ENCODE measurements at regions not wholly inside any gene's neighbourhood (a gene's known extent, or its start where the extent isn't known, plus 50 kb on each side); places are given as distances from the start of the nearest gene placed in this dataset.

DNA sequence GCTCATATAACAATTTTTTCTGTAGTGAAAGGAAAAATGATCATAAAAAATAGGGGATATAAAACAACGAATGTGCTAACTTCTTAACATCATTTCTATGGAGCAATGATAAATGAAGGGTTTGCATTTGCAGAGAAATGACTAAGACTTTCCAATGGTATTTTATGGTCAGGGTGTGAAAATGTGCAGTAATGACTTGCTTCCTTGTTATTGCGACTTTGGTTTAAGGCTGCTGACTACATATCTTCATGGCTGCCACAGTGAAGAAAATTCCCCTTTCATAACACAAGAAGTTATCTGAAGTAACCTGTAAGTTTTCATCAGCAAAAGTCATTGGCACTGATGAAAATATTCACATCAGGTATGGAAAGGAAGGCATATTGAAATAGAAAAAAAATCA lies 166.1 kb upstream of the NRG3 start:
- H3K4me2 ChIP-seq (ENCODE audit: low read length) = no peak overlapping the region
- H3K4me1 ChIP-seq = no peaks in the 10 kb centered on the region
- H3K9me3 ChIP-seq (ENCODE audit: control insufficient read depth, low read length) = no peaks in the 10 kb centered on the region
- no peak overlapping the region for H3K4me3 ChIP-seq (ENCODE audit: low read depth, low read length)
- H2AFZ ChIP-seq = no peak overlapping the region
- H3K36me3 ChIP-seq (ENCODE audit: control insufficient read depth, insufficient read depth, low read length) = no peaks in the 10 kb centered on the region
- TF ChIP-seq, protein P1, sequence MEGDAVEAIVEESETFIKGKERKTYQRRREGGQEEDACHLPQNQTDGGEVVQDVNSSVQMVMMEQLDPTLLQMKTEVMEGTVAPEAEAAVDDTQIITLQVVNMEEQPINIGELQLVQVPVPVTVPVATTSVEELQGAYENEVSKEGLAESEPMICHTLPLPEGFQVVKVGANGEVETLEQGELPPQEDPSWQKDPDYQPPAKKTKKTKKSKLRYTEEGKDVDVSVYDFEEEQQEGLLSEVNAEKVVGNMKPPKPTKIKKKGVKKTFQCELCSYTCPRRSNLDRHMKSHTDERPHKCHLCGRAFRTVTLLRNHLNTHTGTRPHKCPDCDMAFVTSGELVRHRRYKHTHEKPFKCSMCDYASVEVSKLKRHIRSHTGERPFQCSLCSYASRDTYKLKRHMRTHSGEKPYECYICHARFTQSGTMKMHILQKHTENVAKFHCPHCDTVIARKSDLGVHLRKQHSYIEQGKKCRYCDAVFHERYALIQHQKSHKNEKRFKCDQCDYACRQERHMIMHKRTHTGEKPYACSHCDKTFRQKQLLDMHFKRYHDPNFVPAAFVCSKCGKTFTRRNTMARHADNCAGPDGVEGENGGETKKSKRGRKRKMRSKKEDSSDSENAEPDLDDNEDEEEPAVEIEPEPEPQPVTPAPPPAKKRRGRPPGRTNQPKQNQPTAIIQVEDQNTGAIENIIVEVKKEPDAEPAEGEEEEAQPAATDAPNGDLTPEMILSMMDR (IDR thresholded peaks at IDR 0.05) = no peak
- no peaks in the 10 kb centered on the region for H3K27me3 ChIP-seq (ENCODE audit: control insufficient read depth, insufficient read depth, low read length)
- H3K27ac ChIP-seq = no peak overlapping the region
- H3K79me2 ChIP-seq = no peaks in the 10 kb centered on the region
- no peak overlapping the region for H3K9ac ChIP-seq

DNA sequence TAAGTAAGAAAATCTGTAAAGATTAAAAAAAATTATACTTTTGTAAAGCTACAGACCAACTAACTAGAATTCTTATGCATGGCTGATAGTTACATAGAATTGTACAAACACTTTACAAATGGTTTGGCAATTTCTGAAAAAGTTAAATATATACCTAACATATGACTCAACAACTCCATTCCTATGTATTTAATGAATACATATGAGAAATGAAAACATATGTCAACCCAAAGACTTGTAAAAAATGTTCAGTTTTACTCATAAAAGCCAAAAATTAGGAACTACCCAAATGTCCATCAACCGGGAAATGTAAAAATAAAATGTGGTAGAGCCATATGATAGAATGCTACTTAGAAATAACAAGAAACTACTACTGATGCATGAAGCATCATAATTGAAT lies 152.6 kb upstream of the NRG3 start:
- Histone ChIP-seq H3K9me3 (ENCODE audit: control insufficient read depth, low read length) (no peaks in the 10 kb centered on the region), H3K4me1 (no peaks in the 10 kb centered on the region), H3K9ac (no peak overlapping the region), H3K4me3 (ENCODE audit: low read depth, low read length) (no peak overlapping the region), H3K27me3 (ENCODE audit: control insufficient read depth, insufficient read depth, low read length) (no peaks in the 10 kb centered on the region), H3K27ac (no peak overlapping the region), H2AFZ (no peak overlapping the region), H3K4me2 (ENCODE audit: low read length) (no peak overlapping the region), H3K79me2 (no peaks in the 10 kb centered on the region), H3K36me3 (ENCODE audit: control insufficient read depth, insufficient read depth, low read length) (no peaks in the 10 kb centered on the region)
- TF ChIP-seq, protein P1 (IDR thresholded peaks at IDR 0.05) = no peak

- H3K4me1 ChIP-seq = no peaks in the 10 kb centered on the region
- H3K36me3 ChIP-seq (ENCODE audit: control insufficient read depth, insufficient read depth, low read length) = no peaks in the 10 kb centered on the region
- TF ChIP-seq, protein P1 (IDR thresholded peaks at IDR 0.05) = no peak
- H3K9me3 ChIP-seq (ENCODE audit: control insufficient read depth, low read length) = no peaks in the 10 kb centered on the region
- no peak overlapping the region for H3K27ac ChIP-seq
- no peak overlapping the region for H3K9ac ChIP-seq
- H3K27me3 ChIP-seq (ENCODE audit: control insufficient read depth, insufficient read depth, low read length) = no peaks in the 10 kb centered on the region
- no peak overlapping the region for H2AFZ ChIP-seq
- H3K4me2 ChIP-seq (ENCODE audit: low read length) = no peak overlapping the region
- no peaks in the 10 kb centered on the region for H3K79me2 ChIP-seq
- no peak overlapping the region for H3K4me3 ChIP-seq (ENCODE audit: low read depth, low read length)
These were observed 150.6 kb upstream of the NRG3 start for GRCh38 chr10:81724431-81724830.

DNA sequence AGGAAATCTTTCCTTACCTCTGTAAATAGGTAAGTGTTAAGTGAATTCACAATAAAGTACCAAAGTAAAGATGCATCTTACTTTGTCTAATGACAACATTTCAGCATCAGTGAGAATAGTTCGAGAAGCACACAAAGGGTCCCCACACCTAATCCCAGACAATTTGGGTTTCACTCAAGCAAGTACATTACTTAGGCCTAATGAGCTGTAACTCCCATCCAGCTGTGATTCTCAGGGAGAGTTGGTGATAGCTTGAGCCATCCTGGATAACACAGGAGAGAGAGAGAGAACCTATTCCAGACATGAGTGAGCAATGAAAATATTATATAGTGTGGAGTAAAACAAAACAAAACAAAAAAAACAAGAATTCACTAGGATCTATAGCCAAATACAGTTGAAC lies 149.1 kb upstream of the NRG3 start:
- TF ChIP-seq, protein P1 (IDR thresholded peaks at IDR 0.05) = no peak

DNA sequence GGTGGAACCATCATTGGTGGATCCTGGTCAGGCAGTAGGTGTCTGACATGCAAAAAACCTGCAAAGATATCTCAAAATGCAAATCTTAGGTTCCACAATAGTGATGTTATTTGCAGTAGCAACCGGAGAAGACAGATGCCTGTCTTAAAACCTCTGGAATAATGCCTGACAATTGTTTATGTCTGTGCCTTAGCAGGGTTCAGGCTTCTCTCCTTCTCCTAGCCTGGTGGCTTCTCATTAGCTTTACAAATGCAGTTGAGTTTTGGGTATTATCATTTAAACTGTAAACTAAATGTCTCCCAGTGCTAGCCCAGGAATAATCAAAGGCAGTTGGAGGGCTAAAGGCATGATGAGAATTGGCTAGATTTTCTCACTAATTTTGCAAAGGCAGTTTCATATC lies 146.3 kb upstream of the NRG3 start:
- H3K4me3 ChIP-seq (ENCODE audit: low read depth, low read length) = no peak overlapping the region
- TF ChIP-seq, protein P1 (IDR thresholded peaks at IDR 0.05) = no peak
- H3K4me1 ChIP-seq = no peaks in the 10 kb centered on the region
- no peak overlapping the region for H3K27ac ChIP-seq
- H2AFZ ChIP-seq = no peak overlapping the region
- H3K9me3 ChIP-seq (ENCODE audit: control insufficient read depth, low read length) = no peaks in the 10 kb centered on the region
- H3K27me3 ChIP-seq (ENCODE audit: control insufficient read depth, insufficient read depth, low read length) = no peaks in the 10 kb centered on the region
- no peak overlapping the region for H3K9ac ChIP-seq
- H3K79me2 ChIP-seq = no peaks in the 10 kb centered on the region
- no peak overlapping the region for H3K4me2 ChIP-seq (ENCODE audit: low read length)
- H3K36me3 ChIP-seq (ENCODE audit: control insufficient read depth, insufficient read depth, low read length) = no peaks in the 10 kb centered on the region

More for the DNA sequence above, 149.1 kb upstream of the NRG3 start:
- H2AFZ ChIP-seq = no peak overlapping the region
- no peaks in the 10 kb centered on the region for H3K36me3 ChIP-seq (ENCODE audit: control insufficient read depth, insufficient read depth, low read length)
- no peak overlapping the region for H3K4me2 ChIP-seq (ENCODE audit: low read length)
- no peaks in the 10 kb centered on the region for H3K79me2 ChIP-seq
- no peaks in the 10 kb centered on the region for H3K9me3 ChIP-seq (ENCODE audit: control insufficient read depth, low read length)
- no peak overlapping the region for H3K9ac ChIP-seq
- H3K4me1 ChIP-seq = no peaks in the 10 kb centered on the region
- no peaks in the 10 kb centered on the region for H3K27me3 ChIP-seq (ENCODE audit: control insufficient read depth, insufficient read depth, low read length)
- H3K27ac ChIP-seq = no peak overlapping the region
- H3K4me3 ChIP-seq (ENCODE audit: low read depth, low read length) = no peak overlapping the region
